Neural crest cell (in vitro differentiated cells): ENCODE measurements at regions not wholly inside any gene's neighbourhood (a gene's known extent, or its start where the extent isn't known, plus 50 kb on each side); places are given as distances from the start of the nearest gene placed in this dataset.
A peak's percentile ranks its signal among the peaks of the same experiment; 100 is the strongest.

Source experiments
- DNase-seq: peaks from one replicate; pipeline ENCODE4 v3.0.0; 2021; ENCODE audit warnings: low read depth, mixed read lengths, low spot score
- H3K27ac Mint-ChIP-seq: one replicate; pipeline ENCODE4 v1.8.0; 2021; ENCODE audit warnings: mild to moderate bottlenecking, mixed read lengths; ENCODE audit not compliant: unreplicated experiment
- H3K27me3 Mint-ChIP-seq: 2 replicates; pipeline ENCODE4 v1.8.0; 2021; ENCODE audit warnings: low read depth, mild to moderate bottlenecking, mixed read lengths
- H3K36me3 Mint-ChIP-seq: 2 replicates; pipeline ENCODE4 v1.8.0; 2021; ENCODE audit warnings: low read depth, mild to moderate bottlenecking, mixed read lengths
- H3K4me1 Mint-ChIP-seq: 2 replicates; pipeline ENCODE4 v1.8.0; 2021; ENCODE audit warnings: mixed read lengths
- H3K4me3 Mint-ChIP-seq: one replicate; pipeline ENCODE4 v1.8.0; 2021; ENCODE audit warnings: mild to moderate bottlenecking, mixed read lengths
- H3K9me3 Mint-ChIP-seq: 2 replicates; pipeline ENCODE4 v1.8.0; 2021; ENCODE audit warnings: mixed read lengths
- CTCF ChIP-seq: fragments of 200-600 bp; sonication (generic); conservative IDR thresholded peaks from 2 replicates; pipeline ENCODE4 v1.5.0; 2021; ENCODE audit warnings: antibody characterized with exemption, mild to moderate bottlenecking

DNA sequence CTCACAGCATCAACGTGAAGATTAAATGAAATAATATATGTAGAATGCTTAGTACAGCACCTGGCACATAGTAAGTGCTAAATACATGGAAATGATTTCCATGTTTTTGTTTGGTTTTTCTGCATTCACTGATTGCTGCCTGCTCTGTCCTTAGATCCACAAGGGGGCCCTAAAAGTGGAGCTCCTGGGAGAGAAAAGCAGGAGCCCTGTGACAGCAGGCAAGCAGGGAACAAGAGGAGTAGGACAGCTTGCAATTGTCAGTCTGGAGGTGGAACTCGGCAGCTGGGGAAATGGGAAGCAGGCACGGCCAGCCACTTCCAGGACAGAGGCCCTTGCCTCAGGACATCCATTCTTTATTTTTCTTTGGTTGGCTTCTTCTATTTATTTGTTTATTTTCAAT is 292.9 kb downstream of the BMP4 start:
- Mint-ChIP-seq H3K4me1 (peaks cover 5% of the 10 kb centered on the region), H3K27me3 (no peaks in the 10 kb centered on the region), H3K27ac (no peak overlapping the region), H3K4me3 (no peak overlapping the region), H3K36me3 (no peaks in the 10 kb centered on the region), H3K9me3 (no peaks in the 10 kb centered on the region)
- TF ChIP-seq CTCF, result peak; percentile 39
- DNase-seq, result no peak

GRCh38 chr14:53655080-53655785 is 301.4 kb downstream of the BMP4 start:
- Mint-ChIP-seq H3K27ac (no peak overlapping the region), H3K4me3 (no peak overlapping the region), H3K36me3 (no peaks in the 10 kb centered on the region), H3K27me3 (no peaks in the 10 kb centered on the region), H3K4me1 (no peaks in the 10 kb centered on the region), H3K9me3 (no peaks in the 10 kb centered on the region)
- DNase-seq, result no peak
- no peak for TF ChIP-seq CTCF

DNA sequence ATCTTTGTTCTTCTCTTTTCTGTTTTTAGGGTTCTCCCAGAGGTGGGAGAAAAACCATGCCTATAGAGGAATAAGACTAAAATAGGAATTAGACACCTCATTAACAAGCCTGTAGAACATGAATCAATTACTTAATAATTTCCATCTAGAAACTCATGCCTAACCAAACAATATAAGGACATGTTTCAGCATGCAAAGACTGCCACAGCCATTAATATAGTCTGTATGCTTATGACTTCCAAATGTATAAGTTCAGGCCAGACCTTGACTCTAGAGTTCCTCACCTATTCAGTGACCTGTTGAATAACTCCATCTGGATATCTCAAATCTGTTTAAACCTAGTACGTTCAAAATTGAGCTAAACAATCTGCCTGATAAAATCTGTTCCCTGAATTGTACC is 304.6 kb downstream of the BMP4 start:
- H3K27ac Mint-ChIP-seq, result no peak overlapping the region
- peaks cover 1% of the 10 kb centered on the region for H3K36me3 Mint-ChIP-seq
- H3K9me3 Mint-ChIP-seq, result peaks cover 2% of the 10 kb centered on the region
- TF ChIP-seq CTCF, result no peak
- no peak for DNase-seq
- H3K27me3 Mint-ChIP-seq, result no peaks in the 10 kb centered on the region
- peaks cover 3% of the 10 kb centered on the region for H3K4me1 Mint-ChIP-seq
- no peak overlapping the region for H3K4me3 Mint-ChIP-seq

- peaks cover 2% of the 10 kb centered on the region for H3K36me3 Mint-ChIP-seq
- TF ChIP-seq CTCF, result no peak
- peaks cover 9% of the 10 kb centered on the region for H3K4me1 Mint-ChIP-seq
- H3K27ac Mint-ChIP-seq, result no peak overlapping the region
- no peaks in the 10 kb centered on the region for H3K27me3 Mint-ChIP-seq
- H3K9me3 Mint-ChIP-seq, result peaks cover 6% of the 10 kb centered on the region
- H3K4me3 Mint-ChIP-seq, result no peak overlapping the region
- no peak for DNase-seq
Measured at GRCh38 chr14:53651096-53651740, 305.4 kb downstream of the BMP4 start.

DNA sequence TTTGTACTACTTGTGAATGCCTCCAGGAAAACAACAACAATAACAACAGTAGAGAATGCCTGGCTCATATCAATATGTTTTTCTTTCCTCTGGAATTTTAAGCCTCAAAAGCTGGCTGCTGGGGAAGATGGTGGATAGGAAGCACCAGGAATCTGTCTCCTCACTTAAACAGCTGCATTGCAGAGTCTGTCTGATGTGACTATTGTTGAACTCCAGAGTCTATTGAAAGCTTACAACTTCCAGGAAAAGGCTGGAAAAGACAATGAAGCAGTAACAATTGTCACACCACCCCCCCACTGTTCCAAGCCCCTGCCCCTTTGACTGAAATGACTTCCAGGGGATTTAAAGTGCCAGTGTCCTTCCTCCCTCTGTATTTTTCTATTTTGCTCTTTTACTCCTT is 309.7 kb downstream of the BMP4 start:
- DNase-seq, result no peak
- H3K4me1 Mint-ChIP-seq, result peaks cover 9% of the 10 kb centered on the region
- no peak for TF ChIP-seq CTCF
- peaks cover 2% of the 10 kb centered on the region for H3K36me3 Mint-ChIP-seq
- peaks cover 14% of the 10 kb centered on the region for H3K9me3 Mint-ChIP-seq
- no peak overlapping the region for H3K27ac Mint-ChIP-seq
- no peaks in the 10 kb centered on the region for H3K27me3 Mint-ChIP-seq
- no peak overlapping the region for H3K4me3 Mint-ChIP-seq
